ENCODE measurements at regions not wholly inside any gene's neighbourhood (a gene's known extent, or its start where the extent isn't known, plus 50 kb on each side); places are given as distances from the start of the nearest gene placed in this dataset.

DNA sequence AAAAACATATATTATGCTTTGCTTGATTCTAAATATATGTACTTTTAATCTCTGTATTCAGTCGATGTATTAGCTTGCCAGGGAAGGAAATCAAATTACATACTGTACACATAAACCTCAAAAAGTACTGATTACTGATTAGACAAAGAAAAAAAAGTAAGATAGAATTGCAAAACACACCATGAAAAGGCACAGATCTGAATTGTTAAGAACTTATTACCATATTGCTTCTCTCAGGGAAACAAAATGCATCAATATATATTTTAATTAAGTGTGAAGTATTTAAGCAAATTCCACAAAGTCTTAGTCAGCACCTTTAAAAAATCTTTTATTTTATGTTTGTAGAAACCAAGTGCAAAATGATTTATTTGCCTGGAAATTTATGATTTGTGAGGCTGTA, 309.3 kb downstream of the RNF144A start:
- no peak for DNase-seq

GRCh38 chr2:7233126-7233525, 315.9 kb downstream of the RNF144A start:
- no peak for DNase-seq

- no peak for DNase-seq
Observed at GRCh38 chr2:7237466-7237865, 320.3 kb downstream of the RNF144A start.

DNA sequence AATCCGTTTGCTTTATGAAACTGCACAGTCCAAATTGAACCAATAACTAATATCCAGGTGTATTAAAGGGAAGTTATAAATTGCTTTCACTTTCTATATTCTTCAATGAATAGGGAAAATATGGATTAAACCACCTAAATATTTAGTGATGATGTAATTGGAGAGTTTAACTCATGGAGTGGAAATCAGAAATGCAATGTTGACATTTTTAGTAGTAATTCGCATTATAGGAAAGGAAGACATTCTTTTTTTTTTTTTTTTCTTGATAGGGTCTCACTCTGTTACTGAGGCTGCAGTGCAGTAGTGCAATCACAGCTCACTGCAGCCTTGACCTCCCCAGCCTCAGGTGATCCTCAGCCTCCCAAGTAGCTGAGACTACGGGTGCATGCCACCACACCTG, 321.9 kb downstream of the RNF144A start:
- no peak for DNase-seq

GRCh38 chr2:7241041-7241745, 324.0 kb downstream of the RNF144A start:
- no peak for DNase-seq

- DNase-seq: no peak
Observed at GRCh38 chr2:7242189-7242867, 325.1 kb downstream of the RNF144A start.

- DNase-seq: no peak
Observed at GRCh38 chr2:7243276-7243675, 326.1 kb downstream of the RNF144A start.

GRCh38 chr2:7256377-7256776, 339.2 kb downstream of the RNF144A start:
- no peak for DNase-seq

- DNase-seq: no peak
Observed at GRCh38 chr2:7262727-7263126, 345.5 kb downstream of the RNF144A start.

DNA sequence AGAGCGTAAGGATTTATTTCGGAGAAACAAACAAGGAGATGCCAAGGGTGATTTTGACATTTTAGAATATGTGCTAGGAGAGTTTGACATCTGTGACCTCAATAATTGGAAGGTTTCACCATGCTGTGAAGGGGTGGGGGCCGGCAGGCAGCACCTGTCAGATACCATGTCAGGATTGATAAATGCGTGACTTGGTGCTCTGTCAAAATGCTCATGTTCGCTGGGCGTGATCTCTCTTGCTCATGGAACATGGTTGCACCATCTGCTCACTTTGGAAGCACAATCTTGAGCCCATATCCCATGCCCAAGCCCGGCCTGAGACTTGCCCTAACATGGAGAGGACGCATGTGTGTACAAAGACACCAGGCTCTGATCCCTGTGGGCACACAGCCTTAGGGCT, 347.6 kb downstream of the RNF144A start:
- no peak for DNase-seq

GRCh38 chr2:7265286-7265685, 348.1 kb downstream of the RNF144A start:
- no peak for DNase-seq

DNA sequence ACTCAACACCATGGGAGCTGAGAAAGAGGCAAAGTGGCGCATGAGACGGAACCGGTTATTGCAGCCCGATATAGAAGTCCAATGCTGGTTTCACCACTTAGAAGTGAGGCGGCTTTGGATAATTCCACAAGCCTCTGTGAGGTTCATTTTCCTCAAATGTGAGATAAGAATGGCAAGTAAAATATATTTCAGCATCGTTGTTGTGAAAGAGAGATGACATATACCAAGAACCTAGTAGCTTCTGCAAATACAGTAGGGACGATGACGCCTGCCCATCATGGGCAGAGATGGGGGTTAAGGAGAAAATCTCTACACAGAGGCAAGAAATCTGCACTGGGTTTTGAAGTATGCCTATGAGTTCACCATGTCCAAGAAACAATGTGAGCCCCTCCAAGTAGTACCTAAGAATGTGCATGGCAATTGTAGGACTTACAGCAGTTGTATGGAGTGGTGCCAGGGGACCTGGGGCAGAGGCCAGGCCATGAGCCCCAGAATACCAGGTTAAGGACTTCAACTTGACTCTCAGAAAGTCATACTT, 352.0 kb downstream of the RNF144A start:
- no peak for DNase-seq

- peak; percentile 87 for DNase-seq
Observed at GRCh38 chr2:7270011-7270431, 352.8 kb downstream of the RNF144A start.

DNA sequence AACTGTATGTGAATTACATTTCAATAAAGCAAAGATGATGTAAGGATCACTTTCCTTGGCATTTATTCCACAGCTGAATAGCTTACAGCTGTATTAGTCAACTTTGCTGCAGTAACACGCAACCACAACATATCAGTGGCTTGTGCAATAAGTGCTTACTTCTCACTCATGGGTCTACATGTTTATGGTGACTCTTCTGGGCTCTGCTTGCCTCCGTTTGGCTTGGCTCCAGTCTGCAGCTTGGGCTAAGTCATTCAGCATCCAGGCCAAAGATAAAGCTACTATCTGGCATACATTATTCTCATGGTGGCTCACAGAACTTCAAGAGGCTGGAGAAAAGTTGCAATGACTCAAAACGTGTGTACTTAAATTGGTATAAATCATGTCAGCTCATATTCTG, 355.0 kb downstream of the RNF144A start:
- DNase-seq: no peak

- no peak for DNase-seq
Observed at GRCh38 chr2:7278984-7279383, 361.8 kb downstream of the RNF144A start.

DNA sequence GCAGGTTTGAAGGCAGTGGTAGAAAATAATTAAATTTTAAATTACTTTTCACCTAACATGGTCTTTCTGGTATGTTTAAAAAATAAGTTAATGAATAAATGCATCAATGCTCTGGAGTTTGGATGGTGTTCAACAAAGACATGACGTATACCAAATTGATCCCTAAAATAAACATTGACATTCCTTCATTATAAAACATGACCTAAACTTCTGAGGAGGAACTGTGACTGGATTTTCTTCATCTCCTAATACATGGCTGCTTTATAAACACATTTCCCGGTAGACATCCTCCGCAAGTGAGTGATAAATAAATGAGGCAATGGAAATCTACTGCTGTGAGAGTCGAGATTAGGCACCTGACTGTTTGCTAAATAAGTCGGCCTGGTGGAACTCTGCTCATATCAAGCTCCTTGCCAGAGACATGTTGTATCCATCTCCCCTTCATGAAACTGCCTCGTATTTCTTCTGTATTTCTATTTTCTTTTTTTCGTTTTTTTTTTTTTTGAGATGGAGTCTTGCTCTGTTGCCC, 362.3 kb downstream of the RNF144A start:
- DNase-seq: no peak

DNA sequence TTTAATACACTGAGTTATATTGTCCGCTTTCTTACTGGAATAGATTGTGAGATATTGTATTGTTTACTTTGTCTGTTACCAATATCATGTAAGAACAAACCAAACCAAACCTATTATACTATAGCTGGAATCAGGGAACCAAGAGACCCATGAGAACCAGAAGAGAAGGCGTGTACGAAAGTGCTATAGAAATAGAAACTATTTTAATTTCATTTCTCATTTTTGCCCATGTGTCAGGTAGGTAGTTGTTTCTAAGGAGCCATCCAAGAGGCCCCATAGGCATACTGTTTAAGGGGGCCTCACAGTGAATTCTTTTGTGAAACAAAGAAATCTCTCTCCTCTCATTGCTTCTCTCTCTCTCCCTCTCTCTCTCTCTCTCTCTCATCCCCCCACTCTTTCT, 363.6 kb downstream of the RNF144A start:
- DNase-seq: no peak

GRCh38 chr2:7281231-7282201, 364.3 kb downstream of the RNF144A start:
- no peak for DNase-seq

DNA sequence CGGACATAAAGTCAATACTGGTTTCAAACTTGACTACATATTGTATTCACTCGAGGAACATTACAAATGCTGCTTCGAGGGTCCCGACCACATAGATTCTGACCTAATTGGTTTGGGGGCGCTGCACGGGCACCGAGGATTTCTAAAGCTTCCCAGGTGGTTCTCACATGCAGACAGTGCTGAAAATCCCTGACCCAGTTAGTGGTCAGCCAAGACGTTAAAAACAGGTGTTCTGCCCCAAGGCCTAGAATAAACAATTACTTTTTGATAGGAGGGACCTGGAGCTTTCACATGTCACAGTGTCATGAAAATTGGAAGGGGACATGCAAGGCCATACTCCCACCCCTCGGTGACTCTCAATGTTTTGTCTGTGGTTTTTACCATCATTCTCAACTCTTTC, 368.9 kb downstream of the RNF144A start:
- DNase-seq: no peak

DNA sequence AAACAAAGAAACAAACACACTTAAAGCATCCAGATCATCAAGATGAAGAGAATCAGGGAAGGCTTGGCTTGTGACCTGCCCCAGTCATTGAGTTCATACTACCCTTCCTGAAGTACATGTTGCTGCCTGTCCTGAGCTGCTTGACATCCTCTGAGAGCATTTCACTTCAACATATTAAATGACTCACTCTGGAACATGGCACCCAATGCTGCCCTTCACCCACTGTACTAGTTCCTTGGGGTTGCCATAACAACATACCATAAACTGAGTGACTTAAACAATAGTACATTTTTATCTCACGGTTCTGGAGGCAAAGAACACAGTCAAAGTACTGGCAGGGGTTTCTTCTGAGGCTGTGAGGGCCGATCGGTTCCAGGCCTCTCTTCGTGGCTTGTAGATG, 371.3 kb downstream of the RNF144A start:
- DNase-seq: no peak

DNA sequence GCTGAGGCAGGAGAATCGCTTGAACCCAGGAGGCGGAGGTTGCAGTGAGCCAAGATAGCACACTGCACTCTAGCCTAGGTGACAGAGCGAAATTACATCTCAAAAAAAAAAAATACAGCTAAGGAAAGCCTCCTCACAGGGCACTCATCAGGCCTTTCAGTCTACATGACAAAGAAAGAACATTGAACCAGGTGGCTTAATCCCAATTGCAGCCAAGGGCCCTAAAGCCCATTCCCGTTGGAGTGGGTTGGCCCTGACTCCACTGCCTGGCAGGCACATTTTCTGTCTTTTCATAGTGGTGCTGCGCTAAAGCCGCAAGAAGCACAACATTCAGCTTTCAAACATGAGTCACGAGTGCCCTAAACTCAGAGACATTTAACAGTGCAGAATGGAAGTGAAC, 372.5 kb downstream of the RNF144A start:
- no peak for DNase-seq

GRCh38 chr2:7292154-7292691, 375.0 kb downstream of the RNF144A start:
- DNase-seq: no peak

- DNase-seq: no peak
Observed at GRCh38 chr2:7309582-7309981, 392.4 kb downstream of the RNF144A start.

Data from NCI-H510A (cell line).